Midbrain (tissue), 1 donor: ENCODE measurements at regions not wholly inside any gene's neighbourhood (a gene's known extent, or its start where the extent isn't known, plus 50 kb on each side); places are given as distances from the start of the nearest gene placed in this dataset.
A peak's percentile ranks its signal among the peaks of the same experiment; 100 is the strongest.
"Not testable (repeated sequence)": the region's sequence is repeated elsewhere in the genome, so short reads cannot be mapped to it uniquely, and the experiment has no call there.

Source experiments
- DNase-seq: peaks from one replicate; lab custom pipeline; 2025; lab: John Stamatoyannopoulos, UW

DNA sequence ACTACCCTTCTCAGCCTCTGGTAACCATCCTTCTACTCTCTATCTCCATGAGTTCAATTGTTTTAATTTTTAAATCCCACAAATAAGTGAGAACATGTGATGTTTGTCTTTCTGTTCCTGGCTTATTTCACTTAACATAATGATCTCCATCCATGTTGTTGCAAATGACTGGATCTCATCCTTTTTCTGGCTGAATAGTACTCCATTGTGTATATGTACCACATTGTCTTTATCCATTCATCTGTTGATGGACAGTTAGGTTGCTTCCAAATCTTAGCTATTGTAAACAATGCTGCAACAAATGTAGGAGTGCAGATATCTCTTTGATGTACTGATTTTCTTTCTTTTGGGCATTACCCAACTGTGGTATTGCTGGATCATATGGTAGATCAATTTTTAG is 103.0 kb downstream of the CARTPT start:
- DNase-seq = not testable (repeated sequence)

- DNase-seq = no peak
Measured at GRCh38 chr5:71825992-71826391, 106.9 kb downstream of the CARTPT start.

GRCh38 chr5:71828291-71829040 is 109.4 kb downstream of the CARTPT start:
- DNase-seq = no peak

DNA sequence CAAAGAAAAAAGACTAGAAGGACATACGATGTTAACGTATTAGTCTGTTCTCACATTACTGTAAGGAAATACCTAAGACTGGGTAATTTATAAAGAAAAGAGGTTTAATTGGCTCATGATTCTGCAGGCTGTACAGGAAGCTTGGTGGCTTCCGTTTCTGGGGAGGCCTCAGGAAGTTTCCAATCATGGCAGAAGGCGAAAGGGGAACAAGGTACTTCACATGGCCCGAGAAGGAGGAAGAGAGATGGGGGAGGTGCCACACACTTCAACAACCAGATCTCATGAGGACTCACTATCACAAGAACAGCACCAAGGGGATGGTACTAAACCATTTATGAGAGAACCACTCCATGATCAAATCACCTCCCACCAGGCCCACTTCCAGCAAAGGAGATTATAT is 110.1 kb downstream of the CARTPT start:
- DNase-seq = no peak

DNA sequence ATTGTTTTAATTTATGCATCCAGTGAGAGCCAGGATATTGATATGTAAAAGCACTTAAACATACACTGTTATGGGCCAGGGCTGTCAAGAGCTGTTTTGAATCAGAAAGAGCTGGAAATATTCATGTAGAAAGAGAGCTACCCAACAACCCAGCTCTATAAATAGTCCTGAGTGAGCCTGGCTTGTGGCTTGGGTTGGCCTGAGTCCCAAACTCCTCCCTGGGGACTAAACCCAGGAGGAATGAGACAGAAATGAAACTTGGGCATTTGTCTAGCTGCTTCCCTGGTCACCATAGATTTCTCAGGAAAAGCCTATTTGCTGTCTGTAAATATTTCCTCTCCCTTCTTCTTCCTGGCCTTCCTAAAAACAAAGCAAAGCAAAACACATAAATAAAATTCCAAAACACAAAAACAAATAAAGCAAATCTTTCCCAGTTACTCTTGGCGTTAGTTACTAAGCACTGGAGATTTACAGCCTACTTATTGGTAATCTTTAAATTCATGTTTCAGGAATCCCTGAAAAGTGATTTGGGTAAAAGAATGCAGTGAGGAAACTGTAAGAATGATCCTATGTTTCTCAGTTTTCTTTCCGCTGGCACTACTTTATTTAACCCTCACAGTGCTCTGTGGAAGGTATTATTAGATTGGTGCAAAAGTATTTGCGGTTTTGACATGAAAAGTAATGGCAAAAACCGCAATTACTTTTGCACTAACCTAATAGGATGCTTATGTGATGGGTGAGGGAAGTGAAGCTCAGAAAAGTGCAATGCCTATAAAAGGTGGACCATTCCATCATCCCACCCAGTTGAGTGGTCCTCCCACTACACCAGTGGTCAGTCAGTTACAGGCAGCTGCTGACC is 111.8 kb downstream of the CARTPT start:
- peak; percentile 45 for DNase-seq

DNA sequence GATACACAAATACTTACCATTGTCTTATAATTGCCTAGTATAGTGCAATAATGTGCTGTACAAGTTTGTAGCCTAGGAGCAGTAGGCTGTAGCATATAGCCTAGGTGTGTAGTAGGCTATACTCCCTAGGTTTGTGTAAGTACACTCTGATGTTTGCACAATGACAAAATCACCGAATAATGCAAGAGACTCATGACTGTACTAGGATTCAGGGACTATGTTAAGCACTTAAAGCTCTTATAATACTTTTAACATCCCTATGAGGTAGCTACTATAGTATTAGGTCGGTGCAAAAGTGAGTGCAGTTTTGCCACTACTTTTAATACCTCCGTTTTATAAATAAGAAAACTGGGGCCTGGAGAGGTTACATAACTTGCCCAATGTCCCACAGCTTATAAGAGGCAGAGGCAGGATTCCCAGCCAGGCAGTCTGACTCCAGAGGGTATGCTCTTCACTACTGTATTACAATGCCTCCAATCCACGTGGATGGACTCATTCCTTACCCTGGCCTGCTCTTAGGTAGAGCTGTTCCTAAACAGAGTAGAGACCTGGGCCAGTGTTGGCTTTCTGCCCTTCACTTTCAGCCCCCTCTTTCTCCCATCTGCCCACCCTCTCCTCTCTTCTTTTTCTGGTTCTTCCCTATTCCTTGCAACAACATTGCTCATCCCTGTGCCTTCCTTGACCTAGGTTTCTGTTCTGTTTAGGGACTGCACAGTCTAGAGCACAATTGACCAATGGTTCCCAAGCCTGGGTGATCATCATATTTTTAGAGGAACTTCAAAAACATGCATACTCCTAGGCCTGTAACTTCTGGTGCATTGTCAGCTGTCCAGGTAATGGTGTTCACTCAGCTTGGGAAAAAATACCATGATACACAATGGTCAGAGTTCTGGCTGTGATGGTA is 114.0 kb downstream of the CARTPT start:
- DNase-seq = no peak

DNA sequence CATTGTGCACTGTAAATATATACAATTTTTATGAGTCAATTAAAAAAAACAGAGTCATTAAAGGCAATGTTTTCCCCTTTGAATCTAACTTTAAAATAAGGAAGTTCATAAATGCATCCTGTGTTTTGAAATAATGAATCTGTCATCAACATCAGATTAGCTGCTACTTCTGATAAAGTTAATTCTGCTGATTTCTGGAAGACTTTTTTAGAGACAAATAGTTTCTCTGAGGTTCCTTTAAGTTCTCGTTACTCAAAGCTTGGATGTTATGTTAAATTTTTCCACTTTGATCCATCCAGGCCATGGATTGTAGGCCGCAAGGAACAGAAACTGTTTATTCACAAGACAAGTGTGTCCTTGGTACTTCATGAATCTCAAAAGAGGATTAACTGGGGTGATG is 115.5 kb downstream of the CARTPT start:
- no peak for DNase-seq

GRCh38 chr5:71836084-71836483 is 117.0 kb downstream of the CARTPT start:
- no peak for DNase-seq

- no peak for DNase-seq
Measured at GRCh38 chr5:71836559-71837112, 117.6 kb downstream of the CARTPT start.

- DNase-seq = no peak
Measured at GRCh38 chr5:71838286-71838685, 119.2 kb downstream of the CARTPT start.

DNA sequence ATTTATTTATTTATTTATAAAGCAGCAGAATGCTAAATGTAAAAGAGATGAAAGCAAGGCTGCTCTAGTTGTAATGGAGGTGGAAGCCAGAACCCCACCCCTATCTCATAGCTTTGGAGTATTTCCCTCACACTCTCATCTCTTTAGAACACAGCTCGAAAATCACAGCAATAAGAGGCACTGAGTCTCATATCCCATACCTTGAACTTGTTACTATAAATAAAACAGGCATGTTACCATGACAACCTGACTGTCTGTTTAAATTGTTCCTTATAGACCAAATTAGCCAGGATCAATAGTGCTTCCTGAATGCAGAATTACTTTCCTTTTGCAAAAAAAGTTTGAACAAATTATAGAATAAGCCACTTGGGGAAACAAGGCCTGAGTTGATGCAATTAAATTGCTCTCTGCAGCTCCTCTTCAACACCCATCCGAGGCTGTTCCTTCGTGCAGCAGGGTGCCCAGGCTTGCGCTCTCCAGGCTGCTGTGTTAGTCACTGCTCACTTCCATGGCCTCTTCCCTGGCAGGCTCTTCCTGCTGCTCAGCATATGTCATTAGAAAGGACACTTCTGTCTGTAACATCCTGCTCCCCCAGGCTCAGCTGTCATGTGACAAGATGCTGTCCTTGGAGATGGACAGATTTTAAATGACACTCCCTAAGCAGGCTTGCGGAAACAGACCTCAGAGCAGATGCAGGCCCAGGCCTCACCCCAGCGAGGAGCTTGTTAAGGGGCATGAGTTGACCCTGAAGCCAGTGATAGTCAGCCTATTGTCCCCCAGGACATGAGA is 120.2 kb downstream of the CARTPT start:
- DNase-seq = no peak

- DNase-seq = no peak
Measured at GRCh38 chr5:71841107-71841506, 122.0 kb downstream of the CARTPT start.

DNA sequence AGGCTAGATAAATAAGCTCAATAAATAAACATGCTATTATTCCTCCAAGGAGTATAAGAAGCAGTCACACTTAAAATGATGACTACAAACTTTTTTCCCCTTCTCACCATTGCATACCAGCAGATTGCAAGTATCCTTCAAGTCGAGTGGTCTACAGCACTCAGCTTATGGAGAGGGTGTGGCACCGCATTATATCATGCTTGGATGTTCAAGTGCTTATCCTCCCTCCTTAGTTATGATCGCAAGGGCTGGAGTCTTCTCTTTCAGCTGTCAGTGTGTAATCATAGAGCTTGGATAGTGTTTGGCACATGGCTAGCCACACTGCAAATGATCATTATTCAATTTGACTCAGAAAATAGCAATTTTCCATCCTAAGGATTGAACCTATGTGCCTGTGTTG is 124.0 kb downstream of the CARTPT start:
- DNase-seq = no peak

- no peak for DNase-seq
Measured at GRCh38 chr5:71844862-71845261, 125.8 kb downstream of the CARTPT start.

- no peak for DNase-seq
Measured at GRCh38 chr5:71859515-71859914, 140.4 kb downstream of the CARTPT start.

GRCh38 chr5:71860048-71860447 is 141.0 kb downstream of the CARTPT start:
- no peak for DNase-seq

DNA sequence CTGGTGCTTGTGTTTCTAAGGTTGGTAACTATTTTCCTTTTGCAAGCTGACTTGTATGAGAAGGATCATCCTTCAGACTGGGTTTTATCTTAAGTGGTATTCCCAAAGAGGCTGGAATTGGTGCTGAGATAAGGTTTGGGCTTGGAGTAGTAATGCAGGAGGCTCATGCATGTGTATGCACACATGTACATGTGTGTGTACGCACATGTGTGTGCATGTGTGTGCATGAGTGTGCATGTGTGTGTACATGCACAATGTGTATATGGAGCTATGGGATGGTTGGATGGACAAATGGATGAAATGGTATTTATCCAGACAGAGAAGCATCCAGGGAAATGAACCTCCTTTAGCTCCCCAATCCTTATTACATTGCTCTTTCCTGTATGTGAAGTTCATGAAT is 142.6 kb downstream of the CARTPT start:
- no peak for DNase-seq

DNA sequence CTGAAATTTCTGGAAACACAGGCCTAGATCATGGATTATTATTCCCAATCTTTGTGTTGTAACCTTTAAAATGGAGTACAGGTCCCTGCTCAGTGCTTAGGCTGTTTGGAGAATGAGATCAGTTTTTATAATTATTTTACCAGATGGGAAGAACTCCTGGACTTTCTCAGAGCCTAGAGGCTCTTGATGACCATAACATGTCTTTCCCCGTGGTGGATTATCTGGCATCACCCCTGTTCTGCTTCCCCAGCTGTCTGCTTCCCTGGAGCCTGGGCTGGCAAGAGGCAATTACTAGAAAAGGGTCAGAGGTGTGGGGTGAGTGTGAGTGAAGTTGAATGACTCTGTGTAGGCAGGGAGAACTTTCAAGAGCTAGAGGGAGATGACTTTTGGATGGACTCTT is 143.0 kb downstream of the CARTPT start:
- no peak for DNase-seq

- no peak for DNase-seq
Measured at GRCh38 chr5:71862507-71863060, 143.5 kb downstream of the CARTPT start.

GRCh38 chr5:71864730-71865601 is 145.9 kb downstream of the CARTPT start:
- no peak for DNase-seq
